Cardiac fibroblast (primary cell): ENCODE measurements at regions not wholly inside any gene's neighbourhood (a gene's known extent, or its start where the extent isn't known, plus 50 kb on each side); places are given as distances from the start of the nearest gene placed in this dataset.

ENCODE experiments used
- DNase-seq, 2 donors: peaks; one replicate each; pipeline versions ENCODE4 v3.0.0 to v3.0.0-alpha.2; 2010; ENCODE audit warnings: low read depth in 2 of 2
- H3K4me3 ChIP-seq, 2 donors: replicated peaks in 1 of 2; 1 replicate in 1 of 2; 2 replicates in 1 of 2; pipeline ENCODE4 v1.5.1; 2011; ENCODE audit warnings: low read depth in 2 of 2, low read length in 2 of 2, mild to moderate bottlenecking in 2 of 2, moderate library complexity in 1 of 2
- CTCF ChIP-seq: IDR thresholded peaks from one replicate; pipeline ENCODE4 v1.5.1; 2011; ENCODE audit warnings: low read depth, mild to moderate bottlenecking, low read length, inconsistent platforms

- DNase-seq, result no peak
- H3K4me3 ChIP-seq, result no peak overlapping the region
- TF ChIP-seq CTCF, result no peak
These were observed 893.4 kb upstream of the CDH8 start for GRCh38 chr16:62929593-62929992.

- TF ChIP-seq CTCF, result no peak
- H3K4me3 ChIP-seq, result no peak overlapping the region
These were observed 890.9 kb upstream of the CDH8 start for GRCh38 chr16:62927122-62927521.

GRCh38 chr16:62926121-62926801, 890.0 kb upstream of the CDH8 start:
- no peak for TF ChIP-seq CTCF
- no peak for DNase-seq
- no peak overlapping the region for H3K4me3 ChIP-seq

More at GRCh38 chr16:62927122-62927521, 890.9 kb upstream of the CDH8 start:
- no peak for DNase-seq

- no peak for TF ChIP-seq CTCF
- no peak for DNase-seq
- H3K4me3 ChIP-seq, result no peak overlapping the region
These were observed 885.7 kb upstream of the CDH8 start for GRCh38 chr16:62921904-62922303.

- TF ChIP-seq CTCF, result no peak
- H3K4me3 ChIP-seq, result no peak overlapping the region
- DNase-seq, result no peak
These were observed 877.7 kb upstream of the CDH8 start for GRCh38 chr16:62913924-62914323.

- no peak for TF ChIP-seq CTCF
- DNase-seq, result no peak
- no peak overlapping the region for H3K4me3 ChIP-seq
These were observed 877.1 kb upstream of the CDH8 start for GRCh38 chr16:62913333-62913732.

- no peak for DNase-seq
- TF ChIP-seq CTCF, result no peak
- no peak overlapping the region for H3K4me3 ChIP-seq
These were observed 873.4 kb upstream of the CDH8 start for GRCh38 chr16:62909597-62909996.
